ENCODE measurements at regions not wholly inside any gene's neighbourhood (a gene's known extent, or its start where the extent isn't known, plus 50 kb on each side); places are given as distances from the start of the nearest gene placed in this dataset.

DNA sequence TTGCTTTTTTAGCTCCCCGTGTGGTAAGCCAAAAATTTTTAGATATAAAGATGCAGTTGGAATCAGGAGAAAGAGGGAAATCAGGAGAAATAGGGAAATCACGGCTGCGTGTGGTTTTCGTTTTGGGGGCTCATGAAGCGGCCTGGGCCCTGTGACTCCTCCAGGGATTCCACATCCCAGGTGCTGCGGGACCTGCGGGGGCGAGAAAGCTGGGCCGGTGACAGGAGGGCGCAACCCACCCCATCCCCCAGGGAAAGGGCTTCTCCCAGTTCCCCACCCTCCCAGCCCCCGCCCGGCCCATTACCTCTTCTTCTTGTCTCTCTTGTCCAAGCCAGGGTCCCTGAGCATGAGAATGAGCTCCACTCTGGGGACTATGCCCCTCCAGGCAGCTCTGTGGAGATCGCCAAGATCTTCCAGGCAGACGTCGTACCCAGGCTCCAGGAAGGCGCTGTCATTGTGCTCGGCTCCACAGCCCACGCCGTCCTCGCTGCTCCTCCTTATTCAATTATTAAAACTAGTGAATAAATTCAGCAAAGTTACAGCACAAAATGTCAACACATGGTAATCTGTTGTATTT lies 111.0 kb downstream of the MRPL57 start:
- TF ChIP-seq POLR2AphosphoS5 (IDR thresholded peaks at IDR 0.05; ENCODE audit: low read depth, low read length): no peak
- TF ChIP-seq TAF1 (IDR thresholded peaks at IDR 0.05; ENCODE audit: borderline replicate concordance, insufficient read depth, low read length): no peak
- no peak for TF ChIP-seq FOXP2 (optimal IDR thresholded peaks at IDR 0.05; ENCODE audit: borderline replicate concordance, extremely low read depth, extremely low read length, insufficient read depth)
- no peak for TF ChIP-seq SIN3A (IDR thresholded peaks at IDR 0.05; ENCODE audit: borderline replicate concordance, insufficient read depth, low read length)
- TF ChIP-seq, protein P1, sequence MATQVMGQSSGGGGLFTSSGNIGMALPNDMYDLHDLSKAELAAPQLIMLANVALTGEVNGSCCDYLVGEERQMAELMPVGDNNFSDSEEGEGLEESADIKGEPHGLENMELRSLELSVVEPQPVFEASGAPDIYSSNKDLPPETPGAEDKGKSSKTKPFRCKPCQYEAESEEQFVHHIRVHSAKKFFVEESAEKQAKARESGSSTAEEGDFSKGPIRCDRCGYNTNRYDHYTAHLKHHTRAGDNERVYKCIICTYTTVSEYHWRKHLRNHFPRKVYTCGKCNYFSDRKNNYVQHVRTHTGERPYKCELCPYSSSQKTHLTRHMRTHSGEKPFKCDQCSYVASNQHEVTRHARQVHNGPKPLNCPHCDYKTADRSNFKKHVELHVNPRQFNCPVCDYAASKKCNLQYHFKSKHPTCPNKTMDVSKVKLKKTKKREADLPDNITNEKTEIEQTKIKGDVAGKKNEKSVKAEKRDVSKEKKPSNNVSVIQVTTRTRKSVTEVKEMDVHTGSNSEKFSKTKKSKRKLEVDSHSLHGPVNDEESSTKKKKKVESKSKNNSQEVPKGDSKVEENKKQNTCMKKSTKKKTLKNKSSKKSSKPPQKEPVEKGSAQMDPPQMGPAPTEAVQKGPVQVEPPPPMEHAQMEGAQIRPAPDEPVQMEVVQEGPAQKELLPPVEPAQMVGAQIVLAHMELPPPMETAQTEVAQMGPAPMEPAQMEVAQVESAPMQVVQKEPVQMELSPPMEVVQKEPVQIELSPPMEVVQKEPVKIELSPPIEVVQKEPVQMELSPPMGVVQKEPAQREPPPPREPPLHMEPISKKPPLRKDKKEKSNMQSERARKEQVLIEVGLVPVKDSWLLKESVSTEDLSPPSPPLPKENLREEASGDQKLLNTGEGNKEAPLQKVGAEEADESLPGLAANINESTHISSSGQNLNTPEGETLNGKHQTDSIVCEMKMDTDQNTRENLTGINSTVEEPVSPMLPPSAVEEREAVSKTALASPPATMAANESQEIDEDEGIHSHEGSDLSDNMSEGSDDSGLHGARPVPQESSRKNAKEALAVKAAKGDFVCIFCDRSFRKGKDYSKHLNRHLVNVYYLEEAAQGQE (IDR thresholded peaks at IDR 0.05; ENCODE audit: insufficient read depth in 1 of 2, low read depth in 2 of 2, low read length in 2 of 2): no peak

DNA sequence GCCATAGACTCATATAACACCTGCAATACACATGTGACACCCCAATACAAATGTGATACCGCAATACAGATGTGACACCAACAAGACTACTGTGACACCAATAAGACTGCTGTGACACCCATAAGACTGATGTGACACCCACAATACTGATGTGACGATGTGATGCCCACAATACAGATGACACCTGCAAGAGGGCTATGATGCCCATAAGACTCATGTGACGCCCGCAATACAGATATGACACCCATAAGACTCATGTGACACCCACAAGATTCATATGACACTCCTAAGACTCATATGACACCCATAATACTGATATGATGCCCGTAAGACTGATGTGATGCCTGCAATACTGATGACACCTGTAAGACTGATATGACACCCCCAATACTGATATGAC lies 113.0 kb downstream of the MRPL57 start:
- TF ChIP-seq FOXP2 (optimal IDR thresholded peaks at IDR 0.05; ENCODE audit: borderline replicate concordance, extremely low read depth, extremely low read length, insufficient read depth) (no peak), POLR2AphosphoS5 (IDR thresholded peaks at IDR 0.05; ENCODE audit: low read depth, low read length) (no peak), SIN3A (IDR thresholded peaks at IDR 0.05; ENCODE audit: borderline replicate concordance, insufficient read depth, low read length) (no peak)
- TF ChIP-seq, protein P1 (IDR thresholded peaks at IDR 0.05; ENCODE audit: insufficient read depth in 1 of 2, low read depth in 2 of 2, low read length in 2 of 2): no peak

DNA sequence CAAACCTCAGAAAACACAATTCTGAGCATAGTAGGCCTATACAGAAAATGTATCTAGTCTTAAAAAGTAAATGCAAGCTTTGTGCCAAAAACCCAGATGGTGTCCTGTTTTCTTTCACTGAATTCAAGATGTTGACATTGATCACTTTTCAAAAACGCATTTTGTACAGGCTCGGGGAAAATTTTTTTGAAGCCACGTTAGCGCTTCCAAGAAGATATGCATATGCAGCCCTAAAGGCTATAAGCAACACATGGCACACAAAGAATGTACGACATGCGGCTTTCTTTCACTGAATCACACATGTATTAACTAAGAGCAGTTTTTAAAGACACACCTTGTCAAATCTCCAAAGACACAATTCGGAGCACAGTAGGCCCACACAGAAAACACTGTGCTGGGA lies 115.4 kb downstream of the MRPL57 start:
- no peak for TF ChIP-seq POLR2AphosphoS5 (IDR thresholded peaks at IDR 0.05; ENCODE audit: low read depth, low read length)
- no peak for TF ChIP-seq FOXP2 (optimal IDR thresholded peaks at IDR 0.05; ENCODE audit: borderline replicate concordance, extremely low read depth, extremely low read length, insufficient read depth)
- TF ChIP-seq TAF1 (IDR thresholded peaks at IDR 0.05; ENCODE audit: borderline replicate concordance, insufficient read depth, low read length): no peak
- no peak for TF ChIP-seq SIN3A (IDR thresholded peaks at IDR 0.05; ENCODE audit: borderline replicate concordance, insufficient read depth, low read length)
- TF ChIP-seq, protein P1 (IDR thresholded peaks at IDR 0.05; ENCODE audit: insufficient read depth in 1 of 2, low read depth in 2 of 2, low read length in 2 of 2): no peak

DNA sequence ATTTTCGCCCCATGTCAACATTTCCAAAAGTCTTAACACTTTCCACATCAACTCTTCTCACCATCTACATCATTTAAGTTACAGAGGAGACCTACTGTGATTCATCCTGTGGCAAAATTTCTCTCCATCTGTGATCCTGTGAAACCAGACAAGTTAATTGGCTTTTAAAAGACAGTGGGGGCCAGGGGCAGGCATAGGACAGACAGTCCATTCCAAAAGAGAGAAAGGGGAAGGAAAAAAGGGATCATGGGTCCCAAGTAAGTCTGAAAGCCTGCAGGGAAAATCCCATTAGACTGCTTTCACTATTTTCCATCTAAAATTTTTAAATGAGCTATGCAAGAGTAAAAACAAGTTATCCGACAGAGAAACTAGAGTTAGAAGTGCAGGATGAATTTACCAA lies 121.0 kb downstream of the MRPL57 start:
- TF ChIP-seq FOXP2 (optimal IDR thresholded peaks at IDR 0.05; ENCODE audit: borderline replicate concordance, extremely low read depth, extremely low read length, insufficient read depth) (no peak), TAF1 (IDR thresholded peaks at IDR 0.05; ENCODE audit: borderline replicate concordance, insufficient read depth, low read length) (no peak), POLR2AphosphoS5 (IDR thresholded peaks at IDR 0.05; ENCODE audit: low read depth, low read length) (no peak), SIN3A (IDR thresholded peaks at IDR 0.05; ENCODE audit: borderline replicate concordance, insufficient read depth, low read length) (no peak)
- TF ChIP-seq, protein P1 (IDR thresholded peaks at IDR 0.05; ENCODE audit: insufficient read depth in 1 of 2, low read depth in 2 of 2, low read length in 2 of 2): no peak
